ENCODE measurements at regions not wholly inside any gene's neighbourhood (a gene's known extent, or its start where the extent isn't known, plus 50 kb on each side); places are given as distances from the start of the nearest gene placed in this dataset.
"Not testable (repeated sequence)": the region's sequence is repeated elsewhere in the genome, so short reads cannot be mapped to it uniquely, and the experiment has no call there.

DNA sequence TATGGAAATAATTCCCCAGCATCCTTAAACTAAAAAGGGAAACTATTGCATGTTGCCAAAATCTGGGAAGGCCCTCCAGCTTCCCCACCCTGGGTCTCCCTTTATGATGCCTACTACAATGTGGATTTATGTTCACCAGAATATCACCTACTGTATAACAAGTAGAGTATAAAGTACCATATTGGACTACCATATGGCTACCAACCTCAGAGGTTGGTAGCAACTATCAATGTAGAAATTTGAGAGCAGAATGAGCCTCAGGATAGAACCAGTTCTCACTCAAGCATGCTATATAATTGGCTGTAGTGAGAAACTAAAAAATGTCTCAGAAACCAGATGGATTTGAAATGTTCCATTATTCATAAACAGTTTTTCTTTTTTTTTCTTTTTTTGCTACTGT is 918.4 kb downstream of the MCTP2 start:
- no peaks in the 10 kb centered on the region for H3K4me1 ChIP-seq (ENCODE audit: control insufficient read depth in 1 of 2, insufficient read depth in 2 of 2, low read length in 2 of 2)
- H3K36me3 ChIP-seq (ENCODE audit: control insufficient read depth in 1 of 2, insufficient read depth in 2 of 2, low read length in 1 of 2), result no peaks in the 10 kb centered on the region
- no peak for DNase-seq
- intact Hi-C loops (cut with DNase I), result no loop called here
- no peak overlapping the region for H3K27ac ChIP-seq (ENCODE audit: low read depth in 1 of 2, low read length in 2 of 2)
- H3K9me3 ChIP-seq (ENCODE audit: control insufficient read depth, low read length), result no peaks in the 10 kb centered on the region
- H3K27me3 ChIP-seq (ENCODE audit: control insufficient read depth in 1 of 2, insufficient read depth in 2 of 2, low read length in 1 of 2), result no peaks in the 10 kb centered on the region
- ATAC-seq (ENCODE audit: low FRiP score), result no peak
- no peak overlapping the region for H3K4me3 ChIP-seq (ENCODE audit: low read length in 2 of 2)

DNA sequence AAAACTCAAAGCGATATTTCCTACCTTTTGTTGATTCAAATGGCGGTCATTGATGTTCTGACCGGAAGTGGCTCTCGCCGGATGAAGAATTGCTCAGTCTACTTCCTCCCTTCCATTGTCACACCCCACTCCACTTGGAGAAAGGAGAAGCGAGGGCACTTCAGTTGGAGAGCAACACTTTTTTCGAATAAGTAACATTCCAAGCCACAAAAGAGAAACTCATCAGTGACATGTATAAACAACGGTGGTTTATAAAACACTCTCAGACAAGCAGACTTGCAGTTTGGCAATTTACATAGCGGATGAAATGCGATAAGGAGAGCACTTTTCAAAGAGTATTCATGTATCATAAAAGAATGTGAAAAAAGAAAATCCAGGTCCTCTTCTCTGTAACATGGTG is 919.1 kb downstream of the MCTP2 start:
- Histone ChIP-seq H3K9me3 (ENCODE audit: control insufficient read depth, low read length) (no peaks in the 10 kb centered on the region), H3K27ac (ENCODE audit: low read depth in 1 of 2, low read length in 2 of 2) (no peak overlapping the region), H3K36me3 (ENCODE audit: control insufficient read depth in 1 of 2, insufficient read depth in 2 of 2, low read length in 1 of 2) (no peaks in the 10 kb centered on the region), H3K4me3 (ENCODE audit: low read length in 2 of 2) (no peak overlapping the region), H3K4me1 (ENCODE audit: control insufficient read depth in 1 of 2, insufficient read depth in 2 of 2, low read length in 2 of 2) (no peaks in the 10 kb centered on the region), H3K27me3 (ENCODE audit: control insufficient read depth in 1 of 2, insufficient read depth in 2 of 2, low read length in 1 of 2) (no peaks in the 10 kb centered on the region)
- intact Hi-C loops (cut with DNase I), result no loop called here
- ATAC-seq (ENCODE audit: low FRiP score) (no peak), DNase-seq (no peak)
- 85 to 88% methylated on average over 10 of the region's 10 CpGs for WGBS, 2 donors

DNA sequence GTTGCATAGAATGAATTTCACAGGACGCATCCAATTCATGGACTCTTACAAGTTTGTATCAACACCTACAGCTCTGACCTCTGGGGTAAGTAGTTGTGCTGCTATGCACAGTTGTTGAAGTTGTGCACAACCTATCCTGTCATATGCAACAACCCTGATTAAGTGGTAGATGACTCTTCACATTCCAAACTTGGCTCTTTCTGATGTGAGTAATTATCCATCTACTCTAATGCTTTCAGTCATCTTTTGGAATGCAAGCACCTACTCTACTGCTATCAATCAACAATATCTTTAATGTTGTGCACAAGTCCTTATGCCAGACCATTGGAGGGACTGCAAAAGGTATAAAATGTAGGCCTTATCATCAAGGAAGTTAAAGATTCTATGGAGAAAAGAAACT is 921.4 kb downstream of the MCTP2 start:
- no peak overlapping the region for H3K27ac ChIP-seq (ENCODE audit: low read depth in 1 of 2, low read length in 2 of 2)
- no peak overlapping the region for H3K4me3 ChIP-seq (ENCODE audit: low read length in 2 of 2)
- H3K27me3 ChIP-seq (ENCODE audit: control insufficient read depth in 1 of 2, insufficient read depth in 2 of 2, low read length in 1 of 2), result no peaks in the 10 kb centered on the region
- ATAC-seq (ENCODE audit: low FRiP score) (no peak), DNase-seq (no peak)
- H3K4me1 ChIP-seq (ENCODE audit: control insufficient read depth in 1 of 2, insufficient read depth in 2 of 2, low read length in 2 of 2), result no peaks in the 10 kb centered on the region
- H3K36me3 ChIP-seq (ENCODE audit: control insufficient read depth in 1 of 2, insufficient read depth in 2 of 2, low read length in 1 of 2), result no peaks in the 10 kb centered on the region
- WGBS, 2 donors, result 100% methylated on average over 1 of the region's 1 CpG
- no peaks in the 10 kb centered on the region for H3K9me3 ChIP-seq (ENCODE audit: control insufficient read depth, low read length)
- intact Hi-C loops (cut with DNase I), result no loop called here

DNA sequence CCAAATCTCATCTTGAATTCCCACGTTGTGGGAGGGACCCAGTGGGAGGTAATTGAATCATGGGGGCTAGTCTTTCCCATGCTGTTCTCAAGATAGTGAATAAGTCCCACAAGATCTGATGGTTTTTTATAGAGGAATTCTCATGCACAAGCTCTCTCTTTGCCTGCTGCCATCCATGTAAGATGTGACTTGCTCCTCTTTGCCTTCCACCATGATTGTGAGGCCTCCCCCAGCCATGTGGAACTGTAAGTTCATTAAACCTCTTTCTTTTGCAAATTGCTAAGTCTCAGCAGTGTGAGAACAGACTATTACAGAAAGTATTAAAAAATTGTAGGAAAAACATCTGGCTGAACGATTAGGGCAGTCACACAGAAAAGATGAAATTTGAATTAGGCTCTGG is 921.8 kb downstream of the MCTP2 start:
- H3K4me1 ChIP-seq (ENCODE audit: control insufficient read depth in 1 of 2, insufficient read depth in 2 of 2, low read length in 2 of 2); DNase-seq; ATAC-seq (ENCODE audit: low FRiP score); H3K36me3 ChIP-seq (ENCODE audit: control insufficient read depth in 1 of 2, insufficient read depth in 2 of 2, low read length in 1 of 2); H3K27ac ChIP-seq (ENCODE audit: low read depth in 1 of 2, low read length in 2 of 2); intact Hi-C loops (cut with DNase I); H3K9me3 ChIP-seq (ENCODE audit: control insufficient read depth, low read length); H3K4me3 ChIP-seq (ENCODE audit: low read length in 2 of 2); H3K27me3 ChIP-seq (ENCODE audit: control insufficient read depth in 1 of 2, insufficient read depth in 2 of 2, low read length in 1 of 2): not testable (repeated sequence)
- 69 to 76% methylated on average over 2 of the region's 2 CpGs for WGBS, 2 donors

DNA sequence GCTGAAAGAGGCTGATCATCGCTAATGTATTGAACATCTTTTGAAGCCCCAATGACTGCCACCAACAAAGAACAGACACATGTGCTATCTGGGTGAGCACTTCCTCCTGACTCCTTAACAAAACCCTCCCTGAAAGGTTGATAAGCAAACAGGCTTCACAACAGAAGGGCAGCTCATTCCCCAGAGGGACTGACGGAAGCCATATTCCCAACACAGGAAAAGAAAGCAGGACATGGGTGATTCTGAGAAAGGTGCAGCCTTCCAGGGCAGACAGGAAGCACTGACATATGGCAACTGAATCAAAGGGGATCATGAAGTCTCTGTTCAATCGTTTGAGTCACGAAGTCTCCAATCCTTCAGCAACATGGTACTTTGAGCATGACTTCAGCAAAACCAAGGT is 929.0 kb downstream of the MCTP2 start:
- H3K27me3 ChIP-seq (ENCODE audit: control insufficient read depth in 1 of 2, insufficient read depth in 2 of 2, low read length in 1 of 2), result no peaks in the 10 kb centered on the region
- ATAC-seq (ENCODE audit: low FRiP score) (no peak), DNase-seq (no peak)
- no peaks in the 10 kb centered on the region for H3K9me3 ChIP-seq (ENCODE audit: control insufficient read depth, low read length)
- intact Hi-C loops (cut with DNase I), result loop anchor here (10.0 kb wide), 4 partner anchors 96 to 1194 kb away; no protein-coding TSS in a partner anchor
- H3K4me3 ChIP-seq (ENCODE audit: low read length in 2 of 2), result no peak overlapping the region
- H3K4me1 ChIP-seq (ENCODE audit: control insufficient read depth in 1 of 2, insufficient read depth in 2 of 2, low read length in 2 of 2), result no peaks in the 10 kb centered on the region
- WGBS, 2 donors, result 75 to 91% methylated on average over 4 of the region's 4 CpGs
- H3K36me3 ChIP-seq (ENCODE audit: control insufficient read depth in 1 of 2, insufficient read depth in 2 of 2, low read length in 1 of 2), result no peaks in the 10 kb centered on the region
- H3K27ac ChIP-seq (ENCODE audit: low read depth in 1 of 2, low read length in 2 of 2), result no peak overlapping the region

DNA sequence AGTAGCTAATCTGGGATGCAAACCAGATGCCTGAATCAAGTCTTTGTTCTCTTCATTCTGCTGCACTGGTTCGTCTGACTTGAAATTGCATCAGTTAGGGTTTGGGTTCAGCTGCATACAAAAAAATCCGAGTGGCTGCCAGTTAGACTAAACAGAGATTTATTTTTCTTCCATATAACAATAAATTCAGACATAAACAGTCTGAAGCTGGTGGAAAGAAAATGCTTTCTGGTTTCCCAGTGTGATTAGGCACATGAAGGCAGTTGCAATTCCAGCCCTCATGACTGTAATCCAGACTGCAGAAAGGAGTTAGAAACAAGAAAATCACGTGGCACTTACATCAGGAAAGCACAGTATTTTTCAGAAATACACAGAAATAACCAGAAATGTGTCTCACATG is 930.7 kb downstream of the MCTP2 start:
- H3K27ac ChIP-seq (ENCODE audit: low read depth in 1 of 2, low read length in 2 of 2), result peak overlapping the region in 1 of 2 donors; percentile 80
- no peaks in the 10 kb centered on the region for H3K27me3 ChIP-seq (ENCODE audit: control insufficient read depth in 1 of 2, insufficient read depth in 2 of 2, low read length in 1 of 2)
- no peaks in the 10 kb centered on the region for H3K4me1 ChIP-seq (ENCODE audit: control insufficient read depth in 1 of 2, insufficient read depth in 2 of 2, low read length in 2 of 2)
- no peak overlapping the region for H3K4me3 ChIP-seq (ENCODE audit: low read length in 2 of 2)
- WGBS, 2 donors, result 1 to 5% methylated on average over 3 of the region's 3 CpGs
- no peaks in the 10 kb centered on the region for H3K36me3 ChIP-seq (ENCODE audit: control insufficient read depth in 1 of 2, insufficient read depth in 2 of 2, low read length in 1 of 2)
- peak; percentile 61 for ATAC-seq (ENCODE audit: low FRiP score)
- DNase-seq, result no peak
- intact Hi-C loops (cut with DNase I), result loop anchor here (10.0 kb wide), 4 partner anchors 97 to 1193 kb away; no protein-coding TSS in a partner anchor
- H3K9me3 ChIP-seq (ENCODE audit: control insufficient read depth, low read length), result no peaks in the 10 kb centered on the region

DNA sequence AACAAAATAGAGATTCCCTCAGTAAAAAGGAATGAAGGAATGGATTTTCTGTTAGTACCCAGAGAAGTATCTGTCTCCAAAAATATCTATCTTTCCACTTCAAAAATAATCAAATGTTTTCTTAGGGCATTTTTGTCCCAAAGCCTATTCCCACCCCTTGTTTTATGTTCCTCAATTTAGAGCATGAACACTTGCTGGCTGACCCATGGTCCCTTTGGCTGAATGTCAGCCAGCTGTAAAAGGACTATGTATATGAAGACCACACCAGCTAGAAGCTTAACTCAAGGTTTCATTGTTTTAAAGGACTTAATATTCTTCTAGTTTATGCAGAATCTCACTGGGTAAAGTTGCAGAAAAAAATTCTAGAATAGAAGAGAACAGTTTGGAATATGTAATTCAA is 931.2 kb downstream of the MCTP2 start:
- ATAC-seq (ENCODE audit: low FRiP score), result peak; percentile 29
- H3K9me3 ChIP-seq (ENCODE audit: control insufficient read depth, low read length), result no peaks in the 10 kb centered on the region
- H3K4me1 ChIP-seq (ENCODE audit: control insufficient read depth in 1 of 2, insufficient read depth in 2 of 2, low read length in 2 of 2), result no peaks in the 10 kb centered on the region
- intact Hi-C loops (cut with DNase I), result loop anchor here (10.0 kb wide), 4 partner anchors 98 to 1192 kb away; no protein-coding TSS in a partner anchor
- H3K36me3 ChIP-seq (ENCODE audit: control insufficient read depth in 1 of 2, insufficient read depth in 2 of 2, low read length in 1 of 2), result no peaks in the 10 kb centered on the region
- no peak overlapping the region for H3K27ac ChIP-seq (ENCODE audit: low read depth in 1 of 2, low read length in 2 of 2)
- H3K4me3 ChIP-seq (ENCODE audit: low read length in 2 of 2), result no peak overlapping the region
- no peak for DNase-seq
- no peaks in the 10 kb centered on the region for H3K27me3 ChIP-seq (ENCODE audit: control insufficient read depth in 1 of 2, insufficient read depth in 2 of 2, low read length in 1 of 2)

DNA sequence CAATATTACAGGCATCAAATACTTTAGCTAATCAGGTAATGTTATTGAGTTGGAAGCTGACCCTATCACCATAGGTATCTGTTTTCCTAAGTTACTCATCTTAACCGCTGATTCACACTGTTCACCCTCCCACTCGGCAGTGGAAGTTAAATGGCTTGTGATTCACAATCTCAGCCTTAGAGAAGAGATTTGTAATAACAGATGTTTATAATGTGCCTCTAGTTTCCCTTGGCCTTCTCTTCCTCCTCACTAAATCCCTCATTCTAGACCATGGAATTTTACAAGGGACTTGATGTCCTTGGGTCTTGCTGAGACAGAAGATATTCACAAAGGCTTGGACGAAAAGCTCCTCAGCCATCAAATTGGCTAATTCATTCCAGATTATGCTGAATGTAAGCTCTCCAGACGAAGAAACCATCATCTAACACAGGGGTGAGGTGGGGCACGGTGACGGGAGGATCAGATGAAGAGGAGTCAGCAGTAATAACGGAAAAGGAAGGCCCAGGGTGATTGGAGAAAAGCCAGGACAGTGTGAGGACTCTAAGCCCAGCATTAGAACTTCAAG is 931.7 kb downstream of the MCTP2 start:
- Histone ChIP-seq H3K27ac (ENCODE audit: low read depth in 1 of 2, low read length in 2 of 2) (peak overlapping the region in 1 of 2 donors; percentile 79), H3K27me3 (ENCODE audit: control insufficient read depth in 1 of 2, insufficient read depth in 2 of 2, low read length in 1 of 2) (no peaks in the 10 kb centered on the region), H3K4me1 (ENCODE audit: control insufficient read depth in 1 of 2, insufficient read depth in 2 of 2, low read length in 2 of 2) (no peaks in the 10 kb centered on the region), H3K36me3 (ENCODE audit: control insufficient read depth in 1 of 2, insufficient read depth in 2 of 2, low read length in 1 of 2) (no peaks in the 10 kb centered on the region), H3K4me3 (ENCODE audit: low read length in 2 of 2) (no peak overlapping the region), H3K9me3 (ENCODE audit: control insufficient read depth, low read length) (no peaks in the 10 kb centered on the region)
- ATAC-seq (ENCODE audit: low FRiP score) (peak; percentile 75), DNase-seq (no peak)
- WGBS, 2 donors, result 43 to 63% methylated on average over 7 of the region's 7 CpGs
- intact Hi-C loops (cut with DNase I), result loop anchor here (10.0 kb wide), 4 partner anchors 98 to 1192 kb away; no protein-coding TSS in a partner anchor

DNA sequence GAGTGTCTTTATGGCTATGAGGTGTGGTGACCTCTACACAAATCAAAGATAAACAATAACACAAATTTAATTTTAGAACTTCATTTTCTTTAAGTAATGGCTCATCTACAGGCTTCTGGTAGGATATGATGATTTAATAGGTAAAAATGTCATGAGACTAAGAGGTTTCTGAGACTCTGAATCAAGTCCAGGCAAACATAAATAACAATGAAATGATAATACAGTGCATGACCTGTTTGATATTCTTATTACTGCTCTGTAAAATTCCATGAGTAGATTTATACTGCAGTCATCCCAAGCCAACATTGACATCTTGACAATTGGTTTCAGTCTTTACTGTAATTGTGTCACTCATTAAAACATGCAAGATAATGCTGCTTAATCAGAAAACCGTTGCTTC is 936.8 kb downstream of the MCTP2 start:
- no peak for ATAC-seq (ENCODE audit: low FRiP score)
- no peaks in the 10 kb centered on the region for H3K9me3 ChIP-seq (ENCODE audit: control insufficient read depth, low read length)
- no peak overlapping the region for H3K4me3 ChIP-seq (ENCODE audit: low read length in 2 of 2)
- no peaks in the 10 kb centered on the region for H3K27me3 ChIP-seq (ENCODE audit: control insufficient read depth in 1 of 2, insufficient read depth in 2 of 2, low read length in 1 of 2)
- DNase-seq, result no peak
- H3K36me3 ChIP-seq (ENCODE audit: control insufficient read depth in 1 of 2, insufficient read depth in 2 of 2, low read length in 1 of 2), result no peaks in the 10 kb centered on the region
- H3K4me1 ChIP-seq (ENCODE audit: control insufficient read depth in 1 of 2, insufficient read depth in 2 of 2, low read length in 2 of 2), result no peaks in the 10 kb centered on the region
- WGBS, 2 donors, result 58 to 61% methylated on average over 1 of the region's 1 CpG
- intact Hi-C loops (cut with DNase I), result loop anchor here (10.0 kb wide), 4 partner anchors 103 to 1187 kb away; no protein-coding TSS in a partner anchor
- H3K27ac ChIP-seq (ENCODE audit: low read depth in 1 of 2, low read length in 2 of 2), result no peak overlapping the region

All from aorta (tissue), 5 donors.